Fibroblast of lung (primary cell): ENCODE measurements at regions not wholly inside any gene's neighbourhood (a gene's known extent, or its start where the extent isn't known, plus 50 kb on each side); places are given as distances from the start of the nearest gene placed in this dataset.

ENCODE experiments used
- CTCF ChIP-seq, 2 donors: IDR thresholded peaks in 1 of 2; conservative IDR thresholded peaks in 1 of 2; 1 replicate in 1 of 2; 2 replicates in 1 of 2; pipeline ENCODE4 v1.5.1; 2011 to 2012; ENCODE audit warnings: low read length in 2 of 2, control low read depth in 1 of 2, inconsistent platforms in 1 of 2, low read depth in 1 of 2, mild to moderate bottlenecking in 1 of 2
- EZH2 ChIP-seq: IDR thresholded peaks from 2 replicates; pipeline ENCODE4 v1.5.1; 2012; ENCODE audit warnings: low read length, control low read depth, mild to moderate bottlenecking; ENCODE audit errors: missing control alignments

GRCh38 chr5:123278284-123278683 lies 144.9 kb downstream of the CEP120 start:
- TF ChIP-seq CTCF (conservative IDR thresholded peaks at IDR 0.05 in 1 of 2, IDR thresholded peaks at IDR 0.05 in 1 of 2; ENCODE audit: low read depth in 1 of 2, low read length in 2 of 2) (no peak), EZH2 (no peak)
